ENCODE measurements at regions not wholly inside any gene's neighbourhood (a gene's known extent, or its start where the extent isn't known, plus 50 kb on each side); places are given as distances from the start of the nearest gene placed in this dataset.

GRCh38 chr11:97645736-97646135, 1255.9 kb downstream of the JRKL start:
- Histone ChIP-seq H3K27ac (no peak overlapping the region), H3K4me2 (no peak overlapping the region), H3K4me1 (no peaks in the 10 kb centered on the region), H3K9me3 (no peaks in the 10 kb centered on the region), H3K4me3 (no peak overlapping the region)
- 37% methylated on average over 3 of the region's 3 CpGs for WGBS (ENCODE audit: missing lambda C conversion rate)
- ChIA-PET POLR2A (no interaction called here), CTCF (no interaction called here)
- no peak for DNase-seq (ENCODE audit: low read depth in 1 of 2, low spot score in 1 of 2)
- TF ChIP-seq CBX2 (IDR thresholded peaks at IDR 0.05; ENCODE audit: borderline replicate concordance, low read depth) (no peak), ZSCAN20 (CRISPR knock-in tag; IDR thresholded peaks at IDR 0.05) (no peak), NPAS2 (CRISPR knock-in tag; IDR thresholded peaks at IDR 0.05; ENCODE audit: borderline replicate concordance) (no peak), KDM1A (IDR thresholded peaks at IDR 0.05; ENCODE audit: low read depth) (no peak), MYC (IDR thresholded peaks at IDR 0.05; ENCODE audit: borderline replicate concordance, low read length) (no peak), EHMT2 (IDR thresholded peaks at IDR 0.05; ENCODE audit: low read depth) (no peak), FOSB (CRISPR knock-in tag; IDR thresholded peaks at IDR 0.05) (no peak)
- TF ChIP-seq, protein P1, sequence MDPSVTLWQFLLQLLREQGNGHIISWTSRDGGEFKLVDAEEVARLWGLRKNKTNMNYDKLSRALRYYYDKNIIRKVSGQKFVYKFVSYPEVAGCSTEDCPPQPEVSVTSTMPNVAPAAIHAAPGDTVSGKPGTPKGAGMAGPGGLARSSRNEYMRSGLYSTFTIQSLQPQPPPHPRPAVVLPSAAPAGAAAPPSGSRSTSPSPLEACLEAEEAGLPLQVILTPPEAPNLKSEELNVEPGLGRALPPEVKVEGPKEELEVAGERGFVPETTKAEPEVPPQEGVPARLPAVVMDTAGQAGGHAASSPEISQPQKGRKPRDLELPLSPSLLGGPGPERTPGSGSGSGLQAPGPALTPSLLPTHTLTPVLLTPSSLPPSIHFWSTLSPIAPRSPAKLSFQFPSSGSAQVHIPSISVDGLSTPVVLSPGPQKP (IDR thresholded peaks at IDR 0.05; ENCODE audit: low read depth, low read length): no peak
- TF ChIP-seq, protein P2, sequence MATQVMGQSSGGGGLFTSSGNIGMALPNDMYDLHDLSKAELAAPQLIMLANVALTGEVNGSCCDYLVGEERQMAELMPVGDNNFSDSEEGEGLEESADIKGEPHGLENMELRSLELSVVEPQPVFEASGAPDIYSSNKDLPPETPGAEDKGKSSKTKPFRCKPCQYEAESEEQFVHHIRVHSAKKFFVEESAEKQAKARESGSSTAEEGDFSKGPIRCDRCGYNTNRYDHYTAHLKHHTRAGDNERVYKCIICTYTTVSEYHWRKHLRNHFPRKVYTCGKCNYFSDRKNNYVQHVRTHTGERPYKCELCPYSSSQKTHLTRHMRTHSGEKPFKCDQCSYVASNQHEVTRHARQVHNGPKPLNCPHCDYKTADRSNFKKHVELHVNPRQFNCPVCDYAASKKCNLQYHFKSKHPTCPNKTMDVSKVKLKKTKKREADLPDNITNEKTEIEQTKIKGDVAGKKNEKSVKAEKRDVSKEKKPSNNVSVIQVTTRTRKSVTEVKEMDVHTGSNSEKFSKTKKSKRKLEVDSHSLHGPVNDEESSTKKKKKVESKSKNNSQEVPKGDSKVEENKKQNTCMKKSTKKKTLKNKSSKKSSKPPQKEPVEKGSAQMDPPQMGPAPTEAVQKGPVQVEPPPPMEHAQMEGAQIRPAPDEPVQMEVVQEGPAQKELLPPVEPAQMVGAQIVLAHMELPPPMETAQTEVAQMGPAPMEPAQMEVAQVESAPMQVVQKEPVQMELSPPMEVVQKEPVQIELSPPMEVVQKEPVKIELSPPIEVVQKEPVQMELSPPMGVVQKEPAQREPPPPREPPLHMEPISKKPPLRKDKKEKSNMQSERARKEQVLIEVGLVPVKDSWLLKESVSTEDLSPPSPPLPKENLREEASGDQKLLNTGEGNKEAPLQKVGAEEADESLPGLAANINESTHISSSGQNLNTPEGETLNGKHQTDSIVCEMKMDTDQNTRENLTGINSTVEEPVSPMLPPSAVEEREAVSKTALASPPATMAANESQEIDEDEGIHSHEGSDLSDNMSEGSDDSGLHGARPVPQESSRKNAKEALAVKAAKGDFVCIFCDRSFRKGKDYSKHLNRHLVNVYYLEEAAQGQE (IDR thresholded peaks at IDR 0.05): no peak
- TF ChIP-seq, protein P3, sequence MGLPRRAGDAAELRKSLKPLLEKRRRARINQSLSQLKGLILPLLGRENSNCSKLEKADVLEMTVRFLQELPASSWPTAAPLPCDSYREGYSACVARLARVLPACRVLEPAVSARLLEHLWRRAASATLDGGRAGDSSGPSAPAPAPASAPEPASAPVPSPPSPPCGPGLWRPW (IDR thresholded peaks at IDR 0.05): no peak
- no peak for FAIRE-seq
- ATAC-seq: no peak

DNA sequence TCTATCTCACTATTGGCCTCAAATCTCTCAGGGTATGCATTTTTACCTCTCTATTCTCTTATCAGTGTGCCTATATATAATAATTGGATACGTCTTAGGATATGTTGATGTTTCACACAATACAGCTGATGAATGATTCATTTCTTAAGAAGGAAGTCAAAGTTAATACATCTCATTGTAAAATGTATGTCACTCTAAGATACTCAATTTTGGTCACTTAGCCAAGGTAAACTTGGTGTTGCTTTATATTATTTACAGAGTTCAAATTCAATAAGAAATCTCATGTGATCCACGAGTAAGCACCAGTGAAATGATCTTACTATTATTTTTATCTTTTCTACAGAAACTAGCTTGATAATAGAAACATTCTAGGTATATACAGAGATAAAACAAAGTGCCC, 1266.5 kb downstream of the JRKL start:
- POLR2A ChIA-PET: no interaction called here
- no peak for DNase-seq (ENCODE audit: low read depth in 1 of 2, low spot score in 1 of 2)
- no peak for FAIRE-seq
- Histone ChIP-seq H3K4me1 (no peaks in the 10 kb centered on the region), H3K4me2 (no peak overlapping the region), H3K27ac (no peak overlapping the region), H3K4me3 (no peak overlapping the region), H3K9me3 (no peaks in the 10 kb centered on the region)
- TF ChIP-seq BHLHE40 (IDR thresholded peaks at IDR 0.05; ENCODE audit: low read depth, low read length) (no peak), RFX5 (IDR thresholded peaks at IDR 0.05) (no peak), MYC (IDR thresholded peaks at IDR 0.05; ENCODE audit: borderline replicate concordance, low read length) (no peak), HOXB13 (CRISPR knock-in tag; IDR thresholded peaks at IDR 0.05; ENCODE audit: low read depth) (no peak), ZC3H11A (IDR thresholded peaks at IDR 0.05) (no peak), E2F6 (IDR thresholded peaks at IDR 0.05; ENCODE audit: borderline replicate concordance, low read depth) (no peak), MAZ (IDR thresholded peaks at IDR 0.05; ENCODE audit: borderline replicate concordance, low read depth, low read length) (no peak), ESRRA (IDR thresholded peaks at IDR 0.05; ENCODE audit: borderline replicate concordance, low read length) (no peak), NFE2L2 (conservative IDR thresholded peaks at IDR 0.05; ENCODE audit: low read length) (no peak)
- TF ChIP-seq, protein P3 (IDR thresholded peaks at IDR 0.05): no peak
- TF ChIP-seq, protein P4, sequence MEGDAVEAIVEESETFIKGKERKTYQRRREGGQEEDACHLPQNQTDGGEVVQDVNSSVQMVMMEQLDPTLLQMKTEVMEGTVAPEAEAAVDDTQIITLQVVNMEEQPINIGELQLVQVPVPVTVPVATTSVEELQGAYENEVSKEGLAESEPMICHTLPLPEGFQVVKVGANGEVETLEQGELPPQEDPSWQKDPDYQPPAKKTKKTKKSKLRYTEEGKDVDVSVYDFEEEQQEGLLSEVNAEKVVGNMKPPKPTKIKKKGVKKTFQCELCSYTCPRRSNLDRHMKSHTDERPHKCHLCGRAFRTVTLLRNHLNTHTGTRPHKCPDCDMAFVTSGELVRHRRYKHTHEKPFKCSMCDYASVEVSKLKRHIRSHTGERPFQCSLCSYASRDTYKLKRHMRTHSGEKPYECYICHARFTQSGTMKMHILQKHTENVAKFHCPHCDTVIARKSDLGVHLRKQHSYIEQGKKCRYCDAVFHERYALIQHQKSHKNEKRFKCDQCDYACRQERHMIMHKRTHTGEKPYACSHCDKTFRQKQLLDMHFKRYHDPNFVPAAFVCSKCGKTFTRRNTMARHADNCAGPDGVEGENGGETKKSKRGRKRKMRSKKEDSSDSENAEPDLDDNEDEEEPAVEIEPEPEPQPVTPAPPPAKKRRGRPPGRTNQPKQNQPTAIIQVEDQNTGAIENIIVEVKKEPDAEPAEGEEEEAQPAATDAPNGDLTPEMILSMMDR (IDR thresholded peaks at IDR 0.05): no peak
- no peak for ATAC-seq
- WGBS (ENCODE audit: missing lambda C conversion rate): 8% methylated on average over 2 of the region's 2 CpGs
- CTCF ChIA-PET: no interaction called here

Data from A549 (cell line).